ENCODE measurements at regions not wholly inside any gene's neighbourhood (a gene's known extent, or its start where the extent isn't known, plus 50 kb on each side); places are given as distances from the start of the nearest gene placed in this dataset.
"Not testable (repeated sequence)": the region's sequence is repeated elsewhere in the genome, so short reads cannot be mapped to it uniquely, and the experiment has no call there.

DNA sequence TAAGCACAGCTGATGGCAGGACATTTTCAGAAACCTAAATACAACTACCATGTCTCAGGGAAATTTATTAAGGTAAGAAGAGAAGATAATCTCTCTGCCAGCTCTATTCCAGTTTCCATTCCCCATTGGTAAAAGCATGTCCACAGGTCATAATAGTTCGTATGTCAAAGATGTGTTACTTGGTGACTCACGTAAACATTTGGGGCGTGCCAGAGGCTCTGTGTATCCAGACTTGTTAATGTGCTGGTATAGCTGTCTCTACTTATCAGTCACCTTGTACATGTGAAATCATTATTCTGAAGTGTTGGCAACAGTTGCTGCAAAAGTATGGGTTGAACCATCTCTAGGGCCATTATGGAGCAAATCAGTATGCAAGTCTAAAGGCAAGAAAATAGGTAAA is 1345.1 kb downstream of the SUCLG1 start:
- ATAC-seq (ENCODE audit: low FRiP score) (no peak), DNase-seq (ENCODE audit: low spot score) (no peak)
- no peak for TF ChIP-seq CTCF (IDR thresholded peaks at IDR 0.05)

GRCh38 chr2:83112858-83113257 is 1346.2 kb downstream of the SUCLG1 start:
- ATAC-seq (ENCODE audit: low FRiP score) (no peak), DNase-seq (ENCODE audit: low spot score) (no peak)
- TF ChIP-seq CTCF (IDR thresholded peaks at IDR 0.05), result no peak

DNA sequence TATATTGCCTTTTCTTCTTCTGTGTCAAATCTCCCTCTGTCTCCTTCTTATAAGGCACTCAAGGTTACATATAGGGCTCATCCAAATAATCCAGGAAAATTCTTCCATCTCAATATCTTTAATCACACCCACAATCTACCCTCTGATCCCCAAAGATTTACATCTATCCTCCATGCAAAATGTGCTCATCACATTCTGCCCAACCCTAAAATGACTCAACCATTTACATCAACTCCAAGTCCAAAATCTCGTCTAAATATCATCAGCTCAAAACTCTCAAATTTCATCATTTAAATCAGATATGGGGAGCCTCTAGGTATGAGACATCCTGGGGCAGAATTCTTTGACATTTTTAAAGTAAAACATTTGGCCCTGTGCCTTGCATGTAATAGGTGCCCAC is 1349.8 kb downstream of the SUCLG1 start:
- ATAC-seq (ENCODE audit: low FRiP score) (no peak), DNase-seq (ENCODE audit: low spot score) (no peak)
- TF ChIP-seq CTCF (IDR thresholded peaks at IDR 0.05), result no peak

GRCh38 chr2:83106853-83107252 is 1352.2 kb downstream of the SUCLG1 start:
- no peak for TF ChIP-seq CTCF (IDR thresholded peaks at IDR 0.05)
- no peak for ATAC-seq (ENCODE audit: low FRiP score)

DNA sequence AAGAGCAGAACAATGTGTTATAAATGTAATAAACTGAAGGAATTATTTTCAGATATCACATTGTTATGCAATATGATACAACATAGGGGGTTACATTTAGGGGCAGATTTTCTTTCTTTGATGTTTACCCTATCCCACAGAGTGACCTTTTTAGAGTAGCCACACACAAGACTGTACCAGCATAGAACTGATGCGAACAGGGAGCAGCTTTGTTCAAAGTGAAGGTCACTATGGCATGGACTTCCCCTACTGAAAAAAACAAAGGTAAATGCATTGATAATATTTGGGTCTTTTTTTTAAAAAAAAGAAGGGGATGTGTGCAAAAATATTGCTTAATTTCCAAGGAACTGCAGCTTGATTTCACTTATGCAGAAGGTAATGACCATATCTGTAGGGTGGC is 1354.9 kb downstream of the SUCLG1 start:
- ATAC-seq (ENCODE audit: low FRiP score) (no peak), DNase-seq (ENCODE audit: low spot score) (no peak)
- no peak for TF ChIP-seq CTCF (IDR thresholded peaks at IDR 0.05)

More at GRCh38 chr2:83106853-83107252, 1352.2 kb downstream of the SUCLG1 start:
- no peak for DNase-seq (ENCODE audit: low spot score)

GRCh38 chr2:83103613-83104012 is 1355.5 kb downstream of the SUCLG1 start:
- DNase-seq (ENCODE audit: low spot score), result no peak
- TF ChIP-seq CTCF (IDR thresholded peaks at IDR 0.05), result no peak
- ATAC-seq (ENCODE audit: low FRiP score), result peak; percentile 41

GRCh38 chr2:83089051-83089450 is 1370.0 kb downstream of the SUCLG1 start:
- not testable (repeated sequence) for DNase-seq (ENCODE audit: low spot score); ATAC-seq (ENCODE audit: low FRiP score)

DNA sequence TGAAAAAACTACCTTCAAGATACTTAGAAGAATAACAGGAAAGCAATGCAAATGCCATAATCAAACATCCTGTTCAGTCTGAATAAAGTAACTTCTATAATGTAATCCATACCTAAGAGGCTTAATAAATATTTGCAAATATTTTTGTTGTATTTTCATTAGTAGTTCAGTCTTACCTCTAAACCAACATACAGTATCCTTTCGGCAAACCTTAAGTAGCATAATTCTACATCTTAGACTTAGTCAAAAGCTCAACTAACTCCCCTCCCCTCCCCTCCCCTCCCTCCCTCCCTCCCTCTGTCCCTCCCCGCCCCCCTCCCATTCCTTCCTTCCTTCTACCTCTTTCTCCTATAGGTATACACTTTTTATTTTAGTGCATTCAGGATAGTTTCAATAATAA is 1373.2 kb downstream of the SUCLG1 start:
- no peak for DNase-seq (ENCODE audit: low spot score)
- no peak for TF ChIP-seq CTCF (IDR thresholded peaks at IDR 0.05)
- ATAC-seq (ENCODE audit: low FRiP score), result no peak

All from omental fat pad (tissue), 3 donors.